ENCODE measurements at regions not wholly inside any gene's neighbourhood (a gene's known extent, or its start where the extent isn't known, plus 50 kb on each side); places are given as distances from the start of the nearest gene placed in this dataset.

- no peak overlapping the region for H3K27ac ChIP-seq
- TF ChIP-seq ZFX (IDR thresholded peaks at IDR 0.05; ENCODE audit: borderline replicate concordance) (no peak), CTCF (IDR thresholded peaks at IDR 0.05) (no peak)
Observed at GRCh38 chr18:30727849-30728248, 314.7 kb downstream of the DSC3 start.

GRCh38 chr18:30713299-30713698 is 329.2 kb downstream of the DSC3 start:
- no peak for TF ChIP-seq CTCF (IDR thresholded peaks at IDR 0.05)
- TF ChIP-seq ZFX (IDR thresholded peaks at IDR 0.05; ENCODE audit: borderline replicate concordance), result no peak
- no peak overlapping the region for H3K27ac ChIP-seq

GRCh38 chr18:30712383-30712782 is 330.2 kb downstream of the DSC3 start:
- H3K27ac ChIP-seq, result no peak overlapping the region
- TF ChIP-seq CTCF (IDR thresholded peaks at IDR 0.05), result no peak
- no peak for TF ChIP-seq ZFX (IDR thresholded peaks at IDR 0.05; ENCODE audit: borderline replicate concordance)

- H3K27ac ChIP-seq, result no peak overlapping the region
- TF ChIP-seq ZFX (IDR thresholded peaks at IDR 0.05; ENCODE audit: borderline replicate concordance) (no peak), CTCF (IDR thresholded peaks at IDR 0.05) (no peak)
Observed at GRCh38 chr18:30709595-30709994, 332.9 kb downstream of the DSC3 start.

GRCh38 chr18:30705943-30706342 is 336.6 kb downstream of the DSC3 start:
- H3K27ac ChIP-seq, result no peak overlapping the region
- no peak for TF ChIP-seq ZFX (IDR thresholded peaks at IDR 0.05; ENCODE audit: borderline replicate concordance)
- no peak for TF ChIP-seq CTCF (IDR thresholded peaks at IDR 0.05)

GRCh38 chr18:30698571-30698970 is 344.0 kb downstream of the DSC3 start:
- TF ChIP-seq CTCF (IDR thresholded peaks at IDR 0.05) (no peak), ZFX (IDR thresholded peaks at IDR 0.05; ENCODE audit: borderline replicate concordance) (no peak)
- H3K27ac ChIP-seq, result no peak overlapping the region

- H3K27ac ChIP-seq, result no peak overlapping the region
- TF ChIP-seq ZFX (IDR thresholded peaks at IDR 0.05; ENCODE audit: borderline replicate concordance) (no peak), CTCF (IDR thresholded peaks at IDR 0.05) (no peak)
Observed at GRCh38 chr18:30696201-30696600, 346.3 kb downstream of the DSC3 start.
